Mucosa of descending colon (tissue), 3 donors: ENCODE measurements at regions not wholly inside any gene's neighbourhood (a gene's known extent, or its start where the extent isn't known, plus 50 kb on each side); places are given as distances from the start of the nearest gene placed in this dataset.
"Not testable (repeated sequence)": the region's sequence is repeated elsewhere in the genome, so short reads cannot be mapped to it uniquely, and the experiment has no call there.

Experiments
- ATAC-seq: fragments of 200-7000 bp; cut with Tn5 transposase; one replicate; pipeline ENCODE4 v1.9.1; 2020; ENCODE audit warnings: mild to moderate bottlenecking, moderate library complexity
- DNase-seq, 3 donors: peaks; one replicate each; pipeline ENCODE4 v3.0.0-alpha.2; 2020
- H3K36me3 ChIP-seq: fragments of 200-600 bp; one replicate; pipeline ENCODE4 v1.8.0; 2021; ENCODE audit warnings: low read depth, mild to moderate bottlenecking
- H3K4me1 ChIP-seq: fragments of 200-600 bp; one replicate; pipeline ENCODE4 v1.8.0; 2021; ENCODE audit warnings: low read depth, mild to moderate bottlenecking
- H3K4me3 ChIP-seq: fragments of 200-600 bp; one replicate; pipeline ENCODE4 v1.8.0; 2021; ENCODE audit warnings: mild to moderate bottlenecking
- H3K9me3 ChIP-seq: fragments of 200-600 bp; one replicate; pipeline ENCODE4 v1.8.0; 2021; ENCODE audit warnings: mild to moderate bottlenecking
- intact Hi-C, 2 donors: fragments of 100-400 bp; cut with DNase I in 1 of 2; cut with micrococcal nuclease in 1 of 2; formaldehyde crosslinking; loops; one replicate each; pipeline versions ENCODE4 v1.11.0 to v1.11.1; 2022; cut with DNase I, micrococcal nuclease
- TF ChIP-seq, protein P1 (sequence below): fragments of 200-600 bp; IDR thresholded peaks from one replicate; pipeline ENCODE4 v1.8.0; 2022; ENCODE audit warnings: antibody characterized with exemption, mild to moderate bottlenecking
- donor health status: DM: no; HTN: no; CAD: no; lungs with moderate emphysema.
- donor health status: DM: no; HTN: no; CAD: no.
- donor health status: DM: no; HTN: yes; CAD: no.

DNA sequence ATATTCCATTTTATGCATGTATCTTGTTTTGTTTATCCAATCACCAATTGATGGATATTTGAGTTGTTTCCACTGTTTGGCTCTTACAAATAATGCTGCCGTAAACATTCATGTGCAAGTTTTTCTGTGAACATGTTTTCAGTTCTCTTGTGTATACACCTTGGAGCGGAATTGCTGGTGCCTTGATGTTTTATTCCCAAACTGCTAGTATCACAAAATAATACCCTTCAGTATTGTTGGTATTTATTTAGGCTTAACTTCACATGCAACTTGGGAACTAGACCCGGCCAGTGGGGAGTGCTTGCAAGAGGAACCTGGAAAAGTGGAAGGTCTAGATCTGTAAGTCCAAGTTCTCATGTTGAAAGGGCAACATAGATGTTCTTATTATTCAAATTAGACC lies 115.9 kb downstream of the CRYAA start:
- no peak overlapping the region for H3K4me3 ChIP-seq

DNA sequence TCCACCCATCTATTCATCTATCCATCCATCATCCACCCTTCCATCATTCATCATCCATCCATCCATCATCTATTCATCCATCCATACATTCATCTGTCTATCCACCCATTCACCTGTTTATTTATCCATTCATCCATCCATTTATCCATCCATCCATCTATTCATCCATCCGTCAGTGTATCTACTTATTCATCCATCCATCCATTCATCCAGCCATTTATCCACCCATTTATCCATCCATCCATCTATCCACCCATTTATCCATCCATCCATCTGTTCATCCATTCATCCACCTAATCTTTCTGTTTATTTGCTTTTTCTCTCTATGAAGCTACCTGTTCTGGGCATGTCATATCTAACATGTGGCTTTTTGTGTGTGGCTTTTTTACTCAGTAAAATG lies 115.4 kb downstream of the CRYAA start:
- ATAC-seq (no peak), DNase-seq (no peak)
- TF ChIP-seq, protein P1, sequence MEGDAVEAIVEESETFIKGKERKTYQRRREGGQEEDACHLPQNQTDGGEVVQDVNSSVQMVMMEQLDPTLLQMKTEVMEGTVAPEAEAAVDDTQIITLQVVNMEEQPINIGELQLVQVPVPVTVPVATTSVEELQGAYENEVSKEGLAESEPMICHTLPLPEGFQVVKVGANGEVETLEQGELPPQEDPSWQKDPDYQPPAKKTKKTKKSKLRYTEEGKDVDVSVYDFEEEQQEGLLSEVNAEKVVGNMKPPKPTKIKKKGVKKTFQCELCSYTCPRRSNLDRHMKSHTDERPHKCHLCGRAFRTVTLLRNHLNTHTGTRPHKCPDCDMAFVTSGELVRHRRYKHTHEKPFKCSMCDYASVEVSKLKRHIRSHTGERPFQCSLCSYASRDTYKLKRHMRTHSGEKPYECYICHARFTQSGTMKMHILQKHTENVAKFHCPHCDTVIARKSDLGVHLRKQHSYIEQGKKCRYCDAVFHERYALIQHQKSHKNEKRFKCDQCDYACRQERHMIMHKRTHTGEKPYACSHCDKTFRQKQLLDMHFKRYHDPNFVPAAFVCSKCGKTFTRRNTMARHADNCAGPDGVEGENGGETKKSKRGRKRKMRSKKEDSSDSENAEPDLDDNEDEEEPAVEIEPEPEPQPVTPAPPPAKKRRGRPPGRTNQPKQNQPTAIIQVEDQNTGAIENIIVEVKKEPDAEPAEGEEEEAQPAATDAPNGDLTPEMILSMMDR = no peak
- no peaks in the 10 kb centered on the region for H3K9me3 ChIP-seq
- H3K4me3 ChIP-seq = no peak overlapping the region
- no peaks in the 10 kb centered on the region for H3K36me3 ChIP-seq
- intact Hi-C loops = no loop called here
- no peaks in the 10 kb centered on the region for H3K4me1 ChIP-seq

More for the DNA sequence above, 115.9 kb downstream of the CRYAA start:
- ATAC-seq (no peak), DNase-seq (no peak)
- no peaks in the 10 kb centered on the region for H3K36me3 ChIP-seq
- TF ChIP-seq, protein P1 = no peak
- intact Hi-C loops = no loop called here
- H3K4me1 ChIP-seq = no peaks in the 10 kb centered on the region
- no peaks in the 10 kb centered on the region for H3K9me3 ChIP-seq

DNA sequence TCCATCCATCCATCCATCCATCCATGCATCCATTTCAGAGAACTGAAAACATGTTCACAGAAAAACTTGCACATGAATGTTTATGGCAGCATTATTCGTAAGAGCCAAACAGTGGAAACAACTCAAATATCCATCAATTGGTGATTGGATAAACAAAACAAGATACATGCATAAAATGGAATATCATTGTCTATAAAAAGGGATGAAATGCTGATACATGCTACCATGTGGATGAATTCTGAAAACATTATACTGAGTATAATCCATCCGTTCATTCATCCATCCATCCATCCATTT lies 115.1 kb downstream of the CRYAA start:
- H3K9me3 ChIP-seq, H3K4me1 ChIP-seq, ATAC-seq, intact Hi-C loops, H3K4me3 ChIP-seq, DNase-seq, H3K36me3 ChIP-seq: not testable (repeated sequence)

DNA sequence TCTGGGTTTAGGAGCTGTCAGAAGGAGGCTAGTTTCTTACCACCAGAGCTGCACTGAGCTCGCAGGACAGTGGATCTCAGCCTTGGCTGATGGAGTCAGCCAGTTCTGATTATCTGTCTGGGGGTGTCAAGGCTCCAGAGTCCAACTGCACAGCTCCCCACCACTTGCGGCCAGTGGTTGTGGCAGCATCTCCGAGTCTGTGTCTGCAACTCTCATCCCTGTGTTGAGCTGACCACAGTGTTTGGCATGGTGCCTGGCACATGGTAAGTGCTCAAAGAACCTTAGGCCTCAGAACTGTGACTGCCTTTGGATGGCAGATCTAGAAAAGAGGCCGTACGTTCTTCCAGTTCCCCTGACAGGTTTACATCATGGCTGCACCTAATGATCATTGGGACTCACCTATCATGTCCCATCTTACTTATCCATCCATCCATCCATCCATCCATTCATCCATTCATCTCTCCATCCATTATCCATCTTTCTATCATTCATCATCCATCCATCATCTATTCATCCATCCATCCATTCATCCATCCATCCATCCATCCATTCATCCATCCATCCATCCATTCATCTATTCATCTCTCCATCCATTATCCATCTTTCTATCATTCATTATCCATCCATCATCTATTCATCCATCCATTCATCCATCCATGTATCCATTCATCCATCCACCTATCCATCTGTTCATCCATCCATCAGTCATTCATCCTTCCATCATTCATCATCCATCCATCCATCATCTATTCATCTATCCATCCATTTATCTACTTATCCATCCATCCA lies 114.5 kb downstream of the CRYAA start:
- ATAC-seq = no peak
- Histone ChIP-seq H3K36me3 (no peaks in the 10 kb centered on the region), H3K4me1 (peaks cover 3% of the 10 kb centered on the region), H3K9me3 (no peaks in the 10 kb centered on the region), H3K4me3 (no peak overlapping the region)
- TF ChIP-seq, protein P1 = no peak
- DNase-seq = peak in 1 of 3 donors; percentile 25
- intact Hi-C loops = no loop called here

DNA sequence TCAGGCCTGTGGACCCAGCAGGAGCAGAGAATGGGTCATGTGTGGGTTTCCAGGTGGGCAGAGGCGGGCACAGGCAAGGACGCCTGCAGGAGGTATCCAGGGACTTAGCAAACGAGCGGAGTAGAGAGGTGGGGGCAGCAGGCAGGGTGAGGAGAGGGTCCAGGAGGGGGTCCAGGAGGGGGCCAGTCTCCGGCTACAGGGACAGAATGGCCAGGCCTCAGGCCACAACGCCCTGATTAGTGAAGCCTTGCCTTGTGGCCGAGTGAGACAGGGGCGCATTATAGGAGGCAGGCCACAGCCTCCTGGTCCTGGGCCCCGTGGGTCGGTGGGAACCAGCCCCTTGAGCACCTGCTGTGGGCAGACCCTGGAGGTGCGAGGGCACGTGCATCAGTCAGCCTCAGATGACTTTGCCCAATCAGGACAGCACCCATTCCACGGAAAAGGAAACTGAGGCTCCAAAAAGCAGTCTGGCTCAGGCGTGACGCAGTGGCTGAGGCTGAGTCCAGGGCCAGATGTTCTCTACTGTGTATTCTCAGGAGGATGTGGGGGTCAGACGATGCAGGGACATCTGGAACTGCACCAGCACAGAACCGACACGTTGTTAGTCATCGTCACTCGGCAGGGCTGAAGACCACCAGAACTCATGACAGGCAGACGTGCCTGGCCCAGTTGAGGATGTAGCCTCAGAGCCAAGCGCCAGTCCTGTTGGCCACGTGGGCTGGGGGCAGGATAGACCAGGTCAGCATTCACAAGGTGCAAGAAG lies 113.7 kb downstream of the CRYAA start:
- H3K36me3 ChIP-seq = no peaks in the 10 kb centered on the region
- intact Hi-C loops = no loop called here
- TF ChIP-seq, protein P1 = no peak
- DNase-seq (peak in 1 of 3 donors; percentile 37), ATAC-seq (no peak)
- peaks cover 5% of the 10 kb centered on the region for H3K4me1 ChIP-seq
- no peak overlapping the region for H3K4me3 ChIP-seq
- H3K9me3 ChIP-seq = no peaks in the 10 kb centered on the region

DNA sequence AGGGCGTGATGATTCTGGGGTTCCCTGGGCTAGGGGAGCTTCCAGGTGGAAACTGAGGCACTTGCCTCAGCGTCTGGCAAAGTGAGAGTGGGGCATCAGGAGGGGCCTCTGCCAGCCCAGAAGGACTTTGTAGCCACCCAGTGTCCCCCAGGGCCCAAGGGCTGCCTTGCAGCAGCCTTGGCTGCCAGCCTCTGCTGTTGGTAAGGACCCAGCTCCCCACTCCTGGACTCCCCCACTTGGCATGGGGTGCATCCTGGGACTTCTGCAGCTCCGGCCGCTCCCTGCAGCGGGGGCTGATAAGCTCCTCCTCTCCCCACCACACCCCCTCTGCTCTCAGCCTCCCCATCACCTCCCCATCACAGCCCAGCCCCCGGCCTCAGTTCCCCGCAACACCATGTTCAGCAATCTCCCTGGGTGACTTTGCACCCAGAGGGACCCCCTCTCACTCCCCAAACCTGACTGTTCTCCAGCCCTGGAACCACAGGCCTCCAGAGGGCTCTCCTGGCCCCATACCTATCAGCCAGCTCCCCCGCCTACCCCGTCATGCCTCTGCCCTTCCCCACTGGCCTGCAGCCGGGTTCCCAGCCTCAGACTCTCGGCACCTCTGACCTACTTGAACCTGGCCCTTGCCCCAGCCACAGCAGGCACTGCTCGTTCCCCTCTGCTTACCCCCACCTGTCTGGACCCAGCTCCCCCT lies 113.0 kb downstream of the CRYAA start:
- TF ChIP-seq, protein P1 = no peak
- no peak for ATAC-seq
- intact Hi-C loops = no loop called here

More for the DNA sequence above, 113.0 kb downstream of the CRYAA start:
- Histone ChIP-seq H3K9me3 (no peaks in the 10 kb centered on the region), H3K4me1 (peaks cover 5% of the 10 kb centered on the region), H3K36me3 (no peaks in the 10 kb centered on the region), H3K4me3 (no peak overlapping the region)
- DNase-seq = peak in 1 of 3 donors; percentile 37
